ENCODE measurements at regions not wholly inside any gene's neighbourhood (a gene's known extent, or its start where the extent isn't known, plus 50 kb on each side); places are given as distances from the start of the nearest gene placed in this dataset.

DNA sequence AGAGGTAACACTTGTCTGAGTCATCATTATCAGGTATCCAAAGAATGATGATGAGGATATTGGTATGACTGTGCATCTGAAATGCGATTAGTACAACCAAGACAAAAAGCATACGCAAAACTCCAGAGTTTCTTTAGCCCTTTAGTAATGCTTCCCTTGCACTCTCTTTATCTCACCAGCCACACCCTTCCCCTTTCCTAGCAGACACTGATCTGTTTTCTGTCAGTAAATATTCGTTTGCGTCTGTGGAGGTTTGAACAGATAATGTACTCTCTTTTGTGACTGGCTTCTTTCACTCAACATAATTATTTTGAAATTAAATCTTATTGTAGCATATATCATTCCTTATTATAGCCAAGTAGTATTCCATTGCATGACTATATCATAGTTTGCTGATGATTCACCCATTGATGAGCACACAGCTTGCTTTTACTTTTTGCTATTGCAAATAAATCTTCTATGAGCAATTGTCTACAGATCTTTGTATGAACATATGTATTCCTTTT lies 775.7 kb downstream of the SLC6A15 start:
- Histone ChIP-seq H3K36me3 (replicated peaks in 1 of 2; ENCODE audit: control insufficient read depth in 2 of 2, insufficient read depth in 2 of 2, low read length in 2 of 2) (no peaks in the 10 kb centered on the region), H3K9ac (ENCODE audit: low read depth, low read length, poor library complexity) (no peak overlapping the region), H3K27me3 (ENCODE audit: control insufficient read depth in 3 of 3, insufficient read depth in 3 of 3, low read depth in 1 of 3, low read length in 3 of 3) (no peaks in the 10 kb centered on the region), H3K4me1 (ENCODE audit: control insufficient read depth in 2 of 2, insufficient read depth in 1 of 2, low read depth in 1 of 2, low read length in 2 of 2) (no peaks in the 10 kb centered on the region), H3K4ac (ENCODE audit: low read length) (no peak overlapping the region), H3K4me3 (ENCODE audit: low read length in 2 of 2) (no peak overlapping the region), H3K27ac (replicated peaks; ENCODE audit: low read length) (no peak overlapping the region), H4K8ac (ENCODE audit: low read depth, low read length) (no peak overlapping the region), H3K4me2 (ENCODE audit: insufficient read depth, low read length, poor library complexity, severe bottlenecking) (no peak overlapping the region), H2BK15ac (ENCODE audit: low read length) (no peak overlapping the region), H4K91ac (ENCODE audit: low read depth, low read length, poor library complexity) (no peak overlapping the region), H3K14ac (ENCODE audit: low read length) (no peak overlapping the region), H2AK5ac (ENCODE audit: low read depth, low read length) (no peak overlapping the region), H2BK12ac (ENCODE audit: low read length) (no peak overlapping the region), H2BK5ac (ENCODE audit: low read length) (no peak overlapping the region), H3K9me3 (replicated peaks in 1 of 2; ENCODE audit: control insufficient read depth in 2 of 2, insufficient read depth in 1 of 2, low read depth in 1 of 2, low read length in 2 of 2) (no peaks in the 10 kb centered on the region), H3K18ac (ENCODE audit: low read length) (no peak overlapping the region), H2BK120ac (ENCODE audit: low read depth, low read length) (no peak overlapping the region), H3K23ac (ENCODE audit: low read depth, low read length, poor library complexity) (no peak overlapping the region), H3K79me1 (ENCODE audit: low read depth, low read length) (no peaks in the 10 kb centered on the region), H2AFZ (ENCODE audit: low read length) (no peak overlapping the region)
- WGBS, 2 donors (ENCODE audit: extremely low coverage in 2 of 2, insufficient read length in 2 of 2, insufficient replicate concordance in 1 of 2), result no CpG with 5 or more reads among the region's 4 CpGs
- no peak for DNase-seq (ENCODE audit: low spot score)

DNA sequence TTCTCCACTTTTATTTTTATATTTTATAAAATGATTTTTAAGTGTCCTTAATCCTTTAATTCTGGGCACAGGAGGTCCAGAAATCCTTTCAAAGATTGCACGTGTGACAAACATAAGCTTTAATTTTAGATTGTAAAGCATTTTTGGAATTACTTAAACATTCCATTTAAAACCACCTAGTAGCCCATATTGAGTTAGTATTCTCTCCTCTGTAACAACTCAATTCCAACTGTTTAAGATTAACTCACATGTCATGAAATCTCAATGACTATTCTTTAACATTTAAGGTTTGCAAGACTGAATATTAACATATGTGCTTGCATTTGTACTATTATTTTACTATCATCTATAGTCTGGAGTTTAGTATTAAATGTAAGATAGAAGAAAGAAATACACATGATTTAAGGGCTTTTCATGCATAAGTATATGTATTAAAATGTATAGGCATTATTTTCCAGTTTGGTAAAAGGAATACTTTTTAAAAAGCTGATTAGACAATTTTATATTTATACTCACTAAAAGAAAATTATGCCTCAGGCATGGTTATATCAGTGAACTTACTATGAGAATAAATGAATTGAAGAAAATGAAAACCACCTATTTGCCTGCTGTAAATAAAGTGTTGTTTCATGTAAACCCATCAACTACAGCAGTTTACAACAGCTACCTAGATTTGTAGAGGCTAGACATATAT lies 776.9 kb downstream of the SLC6A15 start:
- H2BK15ac ChIP-seq (ENCODE audit: low read length), result no peak overlapping the region
- no peak overlapping the region for H3K14ac ChIP-seq (ENCODE audit: low read length)
- H3K4me1 ChIP-seq (ENCODE audit: control insufficient read depth in 2 of 2, insufficient read depth in 1 of 2, low read depth in 1 of 2, low read length in 2 of 2), result no peaks in the 10 kb centered on the region
- H3K4me3 ChIP-seq (ENCODE audit: low read length in 2 of 2), result no peak overlapping the region
- H3K23ac ChIP-seq (ENCODE audit: low read depth, low read length, poor library complexity), result no peak overlapping the region
- DNase-seq (ENCODE audit: low spot score), result no peak
- no peaks in the 10 kb centered on the region for H3K36me3 ChIP-seq (replicated peaks in 1 of 2; ENCODE audit: control insufficient read depth in 2 of 2, insufficient read depth in 2 of 2, low read length in 2 of 2)
- H2AFZ ChIP-seq (ENCODE audit: low read length), result no peak overlapping the region
- H4K91ac ChIP-seq (ENCODE audit: low read depth, low read length, poor library complexity), result no peak overlapping the region
- no peak overlapping the region for H2BK12ac ChIP-seq (ENCODE audit: low read length)
- no peak overlapping the region for H3K4me2 ChIP-seq (ENCODE audit: insufficient read depth, low read length, poor library complexity, severe bottlenecking)
- H2BK120ac ChIP-seq (ENCODE audit: low read depth, low read length), result no peak overlapping the region
- no peak overlapping the region for H2AK5ac ChIP-seq (ENCODE audit: low read depth, low read length)
- no peaks in the 10 kb centered on the region for H3K27me3 ChIP-seq (ENCODE audit: control insufficient read depth in 3 of 3, insufficient read depth in 3 of 3, low read depth in 1 of 3, low read length in 3 of 3)
- no peaks in the 10 kb centered on the region for H3K79me1 ChIP-seq (ENCODE audit: low read depth, low read length)
- no peak overlapping the region for H4K8ac ChIP-seq (ENCODE audit: low read depth, low read length)
- H3K18ac ChIP-seq (ENCODE audit: low read length), result no peak overlapping the region
- no CpG with 5 or more reads among the region's 1 CpG for WGBS, 2 donors (ENCODE audit: extremely low coverage in 2 of 2, insufficient read length in 2 of 2, insufficient replicate concordance in 1 of 2)
- no peaks in the 10 kb centered on the region for H3K9me3 ChIP-seq (replicated peaks in 1 of 2; ENCODE audit: control insufficient read depth in 2 of 2, insufficient read depth in 1 of 2, low read depth in 1 of 2, low read length in 2 of 2)
- no peak overlapping the region for H3K27ac ChIP-seq (replicated peaks; ENCODE audit: low read length)
- no peak overlapping the region for H3K4ac ChIP-seq (ENCODE audit: low read length)
- H3K9ac ChIP-seq (ENCODE audit: low read depth, low read length, poor library complexity), result no peak overlapping the region
- H2BK5ac ChIP-seq (ENCODE audit: low read length), result no peak overlapping the region

DNA sequence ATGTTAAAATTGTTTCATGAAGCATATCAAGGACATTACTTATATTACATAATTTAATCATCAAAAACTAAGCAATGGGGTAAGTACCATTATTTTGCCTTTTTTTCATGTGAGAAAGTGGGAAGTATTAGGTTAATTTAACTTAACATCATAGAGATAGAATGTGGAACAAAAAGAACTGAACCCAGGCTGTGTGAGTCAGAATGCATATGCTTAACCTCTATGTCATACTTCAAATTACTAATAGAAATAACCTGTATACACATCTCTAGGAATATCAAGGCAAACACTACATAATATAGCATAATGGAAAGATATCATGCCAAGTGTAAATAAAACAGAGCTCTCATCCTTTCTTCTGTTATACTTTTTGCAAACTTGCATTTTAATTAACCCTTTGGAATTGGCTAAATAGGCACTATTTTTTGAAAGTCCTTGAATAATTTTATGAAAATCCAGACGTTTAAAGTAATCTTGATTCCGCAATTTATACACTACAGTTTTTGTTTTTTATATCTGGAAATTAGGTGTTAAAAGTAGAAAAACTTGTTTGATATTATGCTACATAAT lies 777.7 kb downstream of the SLC6A15 start:
- Histone ChIP-seq H3K4ac (ENCODE audit: low read length) (no peak overlapping the region), H2BK120ac (ENCODE audit: low read depth, low read length) (no peak overlapping the region), H2BK15ac (ENCODE audit: low read length) (no peak overlapping the region), H3K27ac (replicated peaks; ENCODE audit: low read length) (no peak overlapping the region), H3K14ac (ENCODE audit: low read length) (no peak overlapping the region), H3K27me3 (ENCODE audit: control insufficient read depth in 3 of 3, insufficient read depth in 3 of 3, low read depth in 1 of 3, low read length in 3 of 3) (no peaks in the 10 kb centered on the region), H2AFZ (ENCODE audit: low read length) (no peak overlapping the region), H3K36me3 (replicated peaks in 1 of 2; ENCODE audit: control insufficient read depth in 2 of 2, insufficient read depth in 2 of 2, low read length in 2 of 2) (no peaks in the 10 kb centered on the region), H4K8ac (ENCODE audit: low read depth, low read length) (no peak overlapping the region), H3K4me3 (ENCODE audit: low read length in 2 of 2) (no peak overlapping the region), H3K79me1 (ENCODE audit: low read depth, low read length) (no peaks in the 10 kb centered on the region), H3K9ac (ENCODE audit: low read depth, low read length, poor library complexity) (no peak overlapping the region), H3K23ac (ENCODE audit: low read depth, low read length, poor library complexity) (no peak overlapping the region), H3K9me3 (replicated peaks in 1 of 2; ENCODE audit: control insufficient read depth in 2 of 2, insufficient read depth in 1 of 2, low read depth in 1 of 2, low read length in 2 of 2) (no peaks in the 10 kb centered on the region), H3K18ac (ENCODE audit: low read length) (no peak overlapping the region), H4K91ac (ENCODE audit: low read depth, low read length, poor library complexity) (no peak overlapping the region), H2AK5ac (ENCODE audit: low read depth, low read length) (no peak overlapping the region), H3K4me2 (ENCODE audit: insufficient read depth, low read length, poor library complexity, severe bottlenecking) (no peak overlapping the region), H2BK5ac (ENCODE audit: low read length) (no peak overlapping the region), H2BK12ac (ENCODE audit: low read length) (no peak overlapping the region), H3K4me1 (ENCODE audit: control insufficient read depth in 2 of 2, insufficient read depth in 1 of 2, low read depth in 1 of 2, low read length in 2 of 2) (no peaks in the 10 kb centered on the region)
- no peak for DNase-seq (ENCODE audit: low spot score)
- WGBS, 2 donors (ENCODE audit: extremely low coverage in 2 of 2, insufficient read length in 2 of 2, insufficient replicate concordance in 1 of 2), result no CpG with 5 or more reads among the region's 2 CpGs

DNA sequence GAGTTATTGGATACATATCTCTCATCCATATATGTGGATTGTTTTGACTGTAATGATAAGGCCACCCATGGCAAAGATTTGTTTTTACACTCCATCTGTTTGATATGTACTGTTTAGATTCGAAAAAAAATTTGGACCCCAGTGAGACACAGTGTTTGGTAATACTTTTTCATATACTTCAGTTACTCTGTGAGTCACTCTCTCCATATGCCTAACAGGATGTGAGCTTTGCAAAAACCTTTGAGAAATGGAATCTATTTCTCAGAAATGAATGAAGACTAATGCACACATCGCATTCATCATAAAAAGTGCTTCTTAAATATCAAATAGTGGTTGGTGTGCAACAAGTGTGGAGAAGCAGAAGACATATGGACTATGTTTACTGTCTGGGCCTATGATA lies 781.5 kb downstream of the SLC6A15 start:
- Histone ChIP-seq H3K36me3 (replicated peaks in 1 of 2; ENCODE audit: control insufficient read depth in 2 of 2, insufficient read depth in 2 of 2, low read length in 2 of 2) (no peaks in the 10 kb centered on the region), H2BK5ac (ENCODE audit: low read length) (no peak overlapping the region), H3K18ac (ENCODE audit: low read length) (no peak overlapping the region), H3K4me2 (ENCODE audit: insufficient read depth, low read length, poor library complexity, severe bottlenecking) (no peak overlapping the region), H3K27ac (replicated peaks; ENCODE audit: low read length) (no peak overlapping the region), H3K4ac (ENCODE audit: low read length) (no peak overlapping the region), H2AK5ac (ENCODE audit: low read depth, low read length) (no peak overlapping the region), H4K8ac (ENCODE audit: low read depth, low read length) (no peak overlapping the region), H3K14ac (ENCODE audit: low read length) (no peak overlapping the region), H2BK12ac (ENCODE audit: low read length) (no peak overlapping the region), H3K79me1 (ENCODE audit: low read depth, low read length) (no peaks in the 10 kb centered on the region), H4K91ac (ENCODE audit: low read depth, low read length, poor library complexity) (no peak overlapping the region), H3K9ac (ENCODE audit: low read depth, low read length, poor library complexity) (no peak overlapping the region), H2BK120ac (ENCODE audit: low read depth, low read length) (no peak overlapping the region), H3K27me3 (ENCODE audit: control insufficient read depth in 3 of 3, insufficient read depth in 3 of 3, low read depth in 1 of 3, low read length in 3 of 3) (no peaks in the 10 kb centered on the region), H2BK15ac (ENCODE audit: low read length) (no peak overlapping the region), H3K4me3 (ENCODE audit: low read length in 2 of 2) (no peak overlapping the region), H3K4me1 (ENCODE audit: control insufficient read depth in 2 of 2, insufficient read depth in 1 of 2, low read depth in 1 of 2, low read length in 2 of 2) (no peaks in the 10 kb centered on the region), H2AFZ (ENCODE audit: low read length) (no peak overlapping the region), H3K9me3 (replicated peaks in 1 of 2; ENCODE audit: control insufficient read depth in 2 of 2, insufficient read depth in 1 of 2, low read depth in 1 of 2, low read length in 2 of 2) (no peaks in the 10 kb centered on the region), H3K23ac (ENCODE audit: low read depth, low read length, poor library complexity) (no peak overlapping the region)
- WGBS, 2 donors (ENCODE audit: extremely low coverage in 2 of 2, insufficient read length in 2 of 2, insufficient replicate concordance in 1 of 2), result no CpG with 5 or more reads among the region's 2 CpGs
- no peak for DNase-seq (ENCODE audit: low spot score)

Data from neuronal stem cell (in vitro differentiated cells).